PFSK-1 (cell line): ENCODE measurements at regions not wholly inside any gene's neighbourhood (a gene's known extent, or its start where the extent isn't known, plus 50 kb on each side); places are given as distances from the start of the nearest gene placed in this dataset.

Experiments used
- FOXP2 ChIP-seq: optimal IDR thresholded peaks from 2 replicates; pipeline ENCODE3; 2011; ENCODE audit warnings: borderline replicate concordance, control low read depth, inconsistent platforms; ENCODE audit not compliant: insufficient read depth; ENCODE audit errors: extremely low read length, extremely low read depth
- POLR2AphosphoS5 ChIP-seq: IDR thresholded peaks from 2 replicates; pipeline ENCODE4 v1.6.1; 2012; ENCODE audit warnings: low read depth, mild to moderate bottlenecking, control low read depth, low read length, moderate library complexity
- REST ChIP-seq, 2 experiments: IDR thresholded peaks; 2 replicates each; pipeline versions ENCODE4 v1.6.1 to v1.8.0; 2011 to 2012; ENCODE audit warnings: low read depth in 2 of 2, low read length in 2 of 2, control low read depth in 1 of 2, inconsistent platforms in 1 of 2, mild to moderate bottlenecking in 1 of 2, moderate library complexity in 1 of 2; ENCODE audit not compliant: insufficient read depth in 1 of 2
- SIN3A ChIP-seq: IDR thresholded peaks from 2 replicates; pipeline ENCODE4 v1.6.1; 2012; ENCODE audit warnings: mild to moderate bottlenecking, low read length, moderate library complexity, borderline replicate concordance; ENCODE audit not compliant: insufficient read depth
- TAF1 ChIP-seq: IDR thresholded peaks from 2 replicates; pipeline ENCODE4 v1.6.1; 2012; ENCODE audit warnings: low read length, control low read depth, borderline replicate concordance; ENCODE audit not compliant: insufficient read depth

GRCh38 chr21:28144653-28145052, 848.0 kb downstream of the LTN1 start:
- TF ChIP-seq FOXP2 = no peak
- no peak for TF ChIP-seq TAF1
- TF ChIP-seq POLR2AphosphoS5 = no peak
- peak; percentile 52 to 84; a peak in 3 of 4 replicates for TF ChIP-seq REST (IDR thresholded peaks at IDR 0.05; ENCODE audit: insufficient read depth in 1 of 2, low read depth in 2 of 2, low read length in 2 of 2)
- no peak for TF ChIP-seq SIN3A

- TF ChIP-seq REST (IDR thresholded peaks at IDR 0.05; ENCODE audit: insufficient read depth in 1 of 2, low read depth in 2 of 2, low read length in 2 of 2) = no peak
- no peak for TF ChIP-seq FOXP2
- no peak for TF ChIP-seq TAF1
Measured at GRCh38 chr21:28144089-28144488, 848.6 kb downstream of the LTN1 start.

GRCh38 chr21:28142697-28143096, 850.0 kb downstream of the LTN1 start:
- TF ChIP-seq REST (IDR thresholded peaks at IDR 0.05; ENCODE audit: insufficient read depth in 1 of 2, low read depth in 2 of 2, low read length in 2 of 2) = no peak
- TF ChIP-seq POLR2AphosphoS5 = no peak
- no peak for TF ChIP-seq FOXP2
- no peak for TF ChIP-seq TAF1
- TF ChIP-seq SIN3A = no peak

GRCh38 chr21:28138272-28138671, 854.4 kb downstream of the LTN1 start:
- TF ChIP-seq FOXP2 (no peak), POLR2AphosphoS5 (no peak), REST (IDR thresholded peaks at IDR 0.05; ENCODE audit: insufficient read depth in 1 of 2, low read depth in 2 of 2, low read length in 2 of 2) (no peak), SIN3A (no peak), TAF1 (no peak)

GRCh38 chr21:28136656-28137255, 855.9 kb downstream of the LTN1 start:
- TF ChIP-seq TAF1 (no peak), POLR2AphosphoS5 (no peak), REST (IDR thresholded peaks at IDR 0.05; ENCODE audit: insufficient read depth in 1 of 2, low read depth in 2 of 2, low read length in 2 of 2) (no peak), FOXP2 (no peak), SIN3A (no peak)
